ENCODE measurements at regions not wholly inside any gene's neighbourhood (a gene's known extent, or its start where the extent isn't known, plus 50 kb on each side); places are given as distances from the start of the nearest gene placed in this dataset.

- TF ChIP-seq AR (CRISPR knock-in tag; IDR thresholded peaks at IDR 0.05) (no peak), NR3C1 (CRISPR knock-in tag; conservative IDR thresholded peaks at IDR 0.05; ENCODE audit: low read depth) (no peak), PREB (CRISPR knock-in tag; IDR thresholded peaks at IDR 0.05; ENCODE audit: borderline replicate concordance) (no peak), PRDM15 (CRISPR knock-in tag; IDR thresholded peaks at IDR 0.05) (no peak)
Measured at GRCh38 chr16:27712251-27712711, 162.3 kb downstream of the KATNIP start (continued).

- no peak for DNase-seq (ENCODE audit: low spot score)
- no peak overlapping the region for H3K4me3 Mint-ChIP-seq
- no peaks in the 10 kb centered on the region for H3K27me3 Mint-ChIP-seq (ENCODE audit: low read depth)
- ChIA-PET CTCF (interaction anchor here (1.1 kb wide), 2 partner anchors 19 to 78 kb away, joined by 3 to 4 read pairs; no protein-coding TSS in a partner anchor), POLR2A (interaction anchor here (0.6 kb wide), 1 partner anchor 92 kb away, joined by 3 read pairs; no protein-coding TSS in a partner anchor)
- H3K27ac Mint-ChIP-seq: peak overlapping the region; percentile 50; the same call in 1 of the 2 replicates
- no peaks in the 10 kb centered on the region for H3K36me3 Mint-ChIP-seq
- H3K4me1 Mint-ChIP-seq: peaks cover 23% of the 10 kb centered on the region
- H3K9me3 Mint-ChIP-seq: no peaks in the 10 kb centered on the region; the same call in 1 of the 2 replicates
- no peak for ATAC-seq
- no peak for TF ChIP-seq NR1H2 (CRISPR knock-in tag; IDR thresholded peaks at IDR 0.05)
- TF ChIP-seq AR (CRISPR knock-in tag; IDR thresholded peaks at IDR 0.05): no peak
- no peak for TF ChIP-seq ZNF232 (CRISPR knock-in tag; IDR thresholded peaks at IDR 0.05)
- no peak for TF ChIP-seq ZNF532 (CRISPR knock-in tag; IDR thresholded peaks at IDR 0.05; ENCODE audit: borderline replicate concordance)
- no peak for TF ChIP-seq TEAD1 (CRISPR knock-in tag; IDR thresholded peaks at IDR 0.05)
- no peak for TF ChIP-seq USF2 (CRISPR knock-in tag; IDR thresholded peaks at IDR 0.05)
- TF ChIP-seq JAZF1 (CRISPR knock-in tag; IDR thresholded peaks at IDR 0.05): no peak
- TF ChIP-seq STAT6 (CRISPR knock-in tag; conservative IDR thresholded peaks at IDR 0.05; ENCODE audit: low read depth): no peak
- TF ChIP-seq MAX (CRISPR knock-in tag; IDR thresholded peaks at IDR 0.05): no peak
- no peak for TF ChIP-seq PRRX2 (CRISPR knock-in tag; IDR thresholded peaks at IDR 0.05)
Measured at GRCh38 chr16:27717726-27718125, 167.8 kb downstream of the KATNIP start.

All from WTC11 (cell line).